ENCODE measurements at regions not wholly inside any gene's neighbourhood (a gene's known extent, or its start where the extent isn't known, plus 50 kb on each side); places are given as distances from the start of the nearest gene placed in this dataset.

GRCh38 chr2:19670303-19670702 lies 231.5 kb downstream of the TTC32 start:
- Histone ChIP-seq H3F3A (ENCODE audit: insufficient read depth, low read length) (no peaks in the 10 kb centered on the region), H3K9ac (ENCODE audit: low read length) (no peak overlapping the region), H2AFZ (ENCODE audit: low read length) (no peak overlapping the region), H3K36me3 (replicated peaks; ENCODE audit: insufficient read depth, low read length) (no peaks in the 10 kb centered on the region), H3K9me2 (replicated peaks; ENCODE audit: insufficient read depth, low read length) (no peaks in the 10 kb centered on the region), H3K79me2 (ENCODE audit: low read length) (no peaks in the 10 kb centered on the region), H4K20me1 (ENCODE audit: insufficient read depth, low read length) (no peaks in the 10 kb centered on the region), H3K4me1 (ENCODE audit: low read length) (no peaks in the 10 kb centered on the region), H3K4me2 (ENCODE audit: low read depth, low read length) (no peak overlapping the region), H3K4me3 (ENCODE audit: low read length) (no peak overlapping the region), H3K27me3 (replicated peaks; ENCODE audit: insufficient read depth, low read length) (no peaks in the 10 kb centered on the region), H3K27ac (ENCODE audit: low read length) (no peak overlapping the region), H3K9me3 (replicated peaks; ENCODE audit: insufficient read depth, low read length) (no peaks in the 10 kb centered on the region)
- no peak for DNase-seq
- TF ChIP-seq EZH2 (optimal IDR thresholded peaks at IDR 0.05; ENCODE audit: low read depth, low read length): no peak
- no peak for TF ChIP-seq EZH2phosphoT487 (IDR thresholded peaks at IDR 0.05; ENCODE audit: low read length)
- TF ChIP-seq CTCF (IDR thresholded peaks at IDR 0.05; ENCODE audit: low read length): no peak

GRCh38 chr2:19669559-19669958 lies 232.2 kb downstream of the TTC32 start:
- no peak overlapping the region for H3K4me3 ChIP-seq (ENCODE audit: low read length)
- TF ChIP-seq CTCF (IDR thresholded peaks at IDR 0.05; ENCODE audit: low read length) (no peak), EZH2phosphoT487 (IDR thresholded peaks at IDR 0.05; ENCODE audit: low read length) (no peak), EZH2 (optimal IDR thresholded peaks at IDR 0.05; ENCODE audit: low read depth, low read length) (no peak)
- H3K36me3 ChIP-seq (replicated peaks; ENCODE audit: insufficient read depth, low read length): no peaks in the 10 kb centered on the region
- no peak overlapping the region for H3K9ac ChIP-seq (ENCODE audit: low read length)
- H3K9me3 ChIP-seq (replicated peaks; ENCODE audit: insufficient read depth, low read length): no peaks in the 10 kb centered on the region
- H3F3A ChIP-seq (ENCODE audit: insufficient read depth, low read length): no peaks in the 10 kb centered on the region
- no peak for DNase-seq
- H3K27me3 ChIP-seq (replicated peaks; ENCODE audit: insufficient read depth, low read length): no peaks in the 10 kb centered on the region
- no peaks in the 10 kb centered on the region for H3K9me2 ChIP-seq (replicated peaks; ENCODE audit: insufficient read depth, low read length)
- H2AFZ ChIP-seq (ENCODE audit: low read length): no peak overlapping the region
- no peak overlapping the region for H3K27ac ChIP-seq (ENCODE audit: low read length)
- no peak overlapping the region for H3K4me2 ChIP-seq (ENCODE audit: low read depth, low read length)
- H3K79me2 ChIP-seq (ENCODE audit: low read length): no peaks in the 10 kb centered on the region
- no peaks in the 10 kb centered on the region for H3K4me1 ChIP-seq (ENCODE audit: low read length)
- no peaks in the 10 kb centered on the region for H4K20me1 ChIP-seq (ENCODE audit: insufficient read depth, low read length)

- Histone ChIP-seq H3K27ac (ENCODE audit: low read length) (no peak overlapping the region), H3K4me2 (ENCODE audit: low read depth, low read length) (no peak overlapping the region), H4K20me1 (ENCODE audit: insufficient read depth, low read length) (no peaks in the 10 kb centered on the region), H3K36me3 (replicated peaks; ENCODE audit: insufficient read depth, low read length) (no peaks in the 10 kb centered on the region), H3K9me3 (replicated peaks; ENCODE audit: insufficient read depth, low read length) (no peaks in the 10 kb centered on the region), H3K79me2 (ENCODE audit: low read length) (no peaks in the 10 kb centered on the region), H3K9ac (ENCODE audit: low read length) (no peak overlapping the region), H3K4me1 (ENCODE audit: low read length) (no peaks in the 10 kb centered on the region), H2AFZ (ENCODE audit: low read length) (no peak overlapping the region), H3F3A (ENCODE audit: insufficient read depth, low read length) (no peaks in the 10 kb centered on the region), H3K4me3 (ENCODE audit: low read length) (no peak overlapping the region), H3K9me2 (replicated peaks; ENCODE audit: insufficient read depth, low read length) (no peaks in the 10 kb centered on the region), H3K27me3 (replicated peaks; ENCODE audit: insufficient read depth, low read length) (no peaks in the 10 kb centered on the region)
- no peak for TF ChIP-seq EZH2 (optimal IDR thresholded peaks at IDR 0.05; ENCODE audit: low read depth, low read length)
- TF ChIP-seq CTCF (IDR thresholded peaks at IDR 0.05; ENCODE audit: low read length): no peak
- no peak for DNase-seq
These were observed 232.7 kb downstream of the TTC32 start for GRCh38 chr2:19669126-19669525.

Measured in MM.1S (cell line).